B cell (primary cell): ENCODE measurements at regions not wholly inside any gene's neighbourhood (a gene's known extent, or its start where the extent isn't known, plus 50 kb on each side); places are given as distances from the start of the nearest gene placed in this dataset.

Experiments used
- ATAC-seq: fragments of 200-7000 bp; cut with Tn5 transposase; one replicate; pipeline ENCODE4 v1.10.0; 2021; ENCODE audit warnings: low read depth, mild to moderate bottlenecking, moderate number of reproducible peaks, moderate library complexity
- CTCF ChIA-PET: fragments of 350-600 bp; sonication (Branson Sonifier 250); formaldehyde crosslinking; loops from one replicate; lab custom pipeline; 2021; ENCODE audit warnings: antibody characterized with exemption, inconsistent platforms; lab: Charles Lee
- POLR2A ChIA-PET: fragments of 350-600 bp; sonication (Branson Sonifier 250); formaldehyde crosslinking; loops from one replicate; lab custom pipeline; 2021; ENCODE audit warnings: antibody characterized with exemption; lab: Charles Lee
- DNase-seq: peaks from one replicate; pipeline ENCODE4 v3.0.0; 2013
- H2AFZ ChIP-seq: 2 replicates; pipeline ENCODE4 v1.6.1; 2012; ENCODE audit warnings: mild to moderate bottlenecking, low read depth, low read length; ENCODE audit not compliant: insufficient read depth, poor library complexity, severe bottlenecking
- H3K27ac ChIP-seq, 2 donors: 1 replicate in 1 of 2; 2 replicates in 1 of 2; pipeline ENCODE4 v1.5.1; 2012 to 2013; ENCODE audit warnings: low read length in 2 of 2, mild to moderate bottlenecking in 2 of 2, moderate library complexity in 1 of 2
- H3K27me3 ChIP-seq, 4 experiments: fragments of 200-600 bp in 1 of 4; sonication (generic) in 1 of 4; replicated peaks in 1 of 4; 1 replicate in 2 of 4; 2 replicates in 2 of 4; pipeline versions ENCODE4 v1.6.1 to v1.7.0; 2013 to 2016; ENCODE audit warnings: low read length in 3 of 4, mild to moderate bottlenecking in 2 of 4, mixed read lengths in 1 of 4, moderate library complexity in 1 of 4; ENCODE audit not compliant: insufficient read depth in 4 of 4, control insufficient read depth in 3 of 4; ENCODE audit errors: control extremely low read depth in 1 of 4
- H3K36me3 ChIP-seq, 2 experiments: replicated peaks in 1 of 2; 1 replicate in 1 of 2; 2 replicates in 1 of 2; pipeline versions ENCODE4 v1.6.1 to v1.7.1; 2013; ENCODE audit warnings: low read length in 1 of 2; ENCODE audit not compliant: insufficient read depth in 2 of 2, control insufficient read depth in 1 of 2; ENCODE audit errors: control extremely low read depth in 1 of 2, extremely low read depth in 1 of 2
- H3K4me1 ChIP-seq, 2 donors: fragments of 200-600 bp in 1 of 2; sonication (generic) in 1 of 2; 1 replicate in 1 of 2; 2 replicates in 1 of 2; pipeline versions ENCODE4 v1.5.1 to v1.6.1; 2013 to 2017; ENCODE audit warnings: low read length in 2 of 2; ENCODE audit not compliant: control insufficient read depth in 2 of 2, insufficient read depth in 2 of 2
- H3K4me2 ChIP-seq: replicated peaks from 2 replicates; pipeline ENCODE3; 2012; ENCODE audit warnings: mild to moderate bottlenecking, low read depth, low read length; ENCODE audit not compliant: poor library complexity, severe bottlenecking
- H3K4me3 ChIP-seq, 5 experiments: fragments of 200-600 bp in 1 of 5; sonication (generic) in 1 of 5; 1 replicate in 3 of 5; 2 replicates in 2 of 5; pipeline versions ENCODE4 v1.5.1 to v1.7.0; 2011 to 2016; ENCODE audit warnings: low read length in 4 of 5, mild to moderate bottlenecking in 4 of 5, low read depth in 2 of 5, control low read depth in 1 of 5, moderate library complexity in 1 of 5; ENCODE audit not compliant: insufficient read depth in 1 of 5; ENCODE audit errors: control extremely low read depth in 1 of 5, extremely low read depth in 1 of 5
- H3K79me2 ChIP-seq: fragments of 200-600 bp; sonication (generic); one replicate; pipeline ENCODE4 v1.6.0; 2016; ENCODE audit warnings: low read length; ENCODE audit not compliant: control insufficient read depth, insufficient read depth
- H3K9ac ChIP-seq: fragments of 200-600 bp; sonication (generic); 2 replicates; pipeline ENCODE4 v1.6.1; 2017; ENCODE audit warnings: mild to moderate bottlenecking, low read length, moderate library complexity
- H3K9me3 ChIP-seq, 3 donors: one replicate each; pipeline versions ENCODE4 v1.6.1 to v1.7.1; 2013; ENCODE audit warnings: low read length in 2 of 3; ENCODE audit not compliant: control insufficient read depth in 2 of 3, insufficient read depth in 1 of 3; ENCODE audit errors: control extremely low read depth in 1 of 3
- H4K20me1 ChIP-seq: 2 replicates; pipeline ENCODE4 v1.6.0; 2012; ENCODE audit warnings: mild to moderate bottlenecking, low read length; ENCODE audit not compliant: insufficient read depth, control insufficient read depth, poor library complexity, severe bottlenecking
- H3K27ac Mint-ChIP-seq: one replicate; pipeline ENCODE4 v1.8.0; 2021; ENCODE audit warnings: mixed read lengths
- H3K27me3 Mint-ChIP-seq: one replicate; pipeline ENCODE4 v1.8.0; 2021; ENCODE audit warnings: mixed read lengths
- H3K4me1 Mint-ChIP-seq: one replicate; pipeline ENCODE4 v1.8.0; 2021; ENCODE audit warnings: mixed read lengths
- H3K4me3 Mint-ChIP-seq: one replicate; pipeline ENCODE4 v1.8.0; 2021; ENCODE audit warnings: mixed read lengths
- H3K9me3 Mint-ChIP-seq: one replicate; pipeline ENCODE4 v1.8.0; 2022; ENCODE audit warnings: mixed read lengths; ENCODE audit not compliant: insufficient read depth
- EZH2 ChIP-seq: IDR thresholded peaks from 2 replicates; pipeline ENCODE4 v1.6.1; 2012; ENCODE audit warnings: borderline replicate concordance, low read depth, mild to moderate bottlenecking, moderate library complexity, low read length; ENCODE audit not compliant: insufficient read depth, poor library complexity, severe bottlenecking
- WGBS: methylation state at CpG from one replicate; pipeline ENCODE4 v1.1.5; 2013; ENCODE audit warnings: missing lambda C conversion rate; ENCODE audit not compliant: insufficient coverage; 5-methylcytosine and 5-hydroxymethylcytosine counted together
- intact Hi-C: fragments of 100-400 bp; cut with micrococcal nuclease; formaldehyde crosslinking; loops from one replicate; pipeline ENCODE4 v1.10.0; 2022
- TF ChIP-seq, protein P1 (sequence below): fragments of 200-600 bp; IDR thresholded peaks from one replicate; pipeline ENCODE4 v1.8.0; 2022; ENCODE audit warnings: antibody characterized with exemption, mild to moderate bottlenecking

DNA sequence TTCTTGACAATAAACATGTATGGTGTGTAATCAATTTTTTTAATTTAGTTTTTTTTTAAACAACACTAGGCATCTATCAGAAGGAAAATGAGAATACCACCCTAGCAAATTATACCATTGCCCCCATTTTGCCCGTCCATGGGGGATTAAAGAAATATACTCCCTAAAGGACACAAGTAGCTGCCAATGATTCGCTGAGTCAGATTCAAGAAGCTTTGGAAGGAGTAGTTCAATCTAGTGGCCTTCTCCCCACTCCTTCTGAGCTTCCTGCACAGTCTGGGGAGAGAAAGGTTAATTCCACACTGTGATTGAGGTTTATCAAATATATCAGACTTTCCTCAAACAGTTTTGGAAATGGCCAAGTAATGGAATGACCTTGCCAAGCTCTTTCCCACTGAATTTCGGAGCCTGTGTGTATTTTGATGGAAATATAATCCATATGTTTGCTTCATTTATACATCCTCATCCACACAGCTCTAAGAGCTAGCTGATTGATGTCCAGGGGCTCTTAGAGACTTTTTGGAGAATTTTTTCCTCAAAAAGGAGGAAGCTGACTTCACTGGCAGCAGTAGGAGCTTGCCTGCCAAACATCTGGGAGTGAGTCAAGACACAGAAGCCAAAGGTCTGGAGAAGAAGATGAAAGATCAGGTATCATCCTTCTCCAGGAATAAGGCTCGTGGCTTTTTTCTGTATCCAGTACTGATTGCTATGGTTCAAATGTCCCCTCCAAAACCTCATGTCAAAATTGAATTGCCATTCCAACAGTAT lies 478.5 kb upstream of the PROK2 start:
- Histone ChIP-seq H3K27me3 (peaks cover 0 to 14% (median 1%) of the 10 kb centered on the region in 4 experiments), H3K9ac (no peak overlapping the region), H3K4me3 (no peak overlapping the region), H3K9me3 (peaks cover 0 to 12% (median 4%) of the 10 kb centered on the region in 3 donors), H4K20me1 (no peaks in the 10 kb centered on the region), H3K4me1 (peaks cover 40 to 49% of the 10 kb centered on the region in 2 donors), H3K79me2 (no peaks in the 10 kb centered on the region), H2AFZ (no peak overlapping the region), H3K4me2 (no peak overlapping the region), H3K27ac (no peak overlapping the region), H3K36me3 (no peaks in the 10 kb centered on the region)
- Mint-ChIP-seq H3K4me1 (peaks cover 50% of the 10 kb centered on the region), H3K9me3 (peaks cover 3% of the 10 kb centered on the region), H3K27ac (no peak overlapping the region), H3K4me3 (no peak overlapping the region), H3K27me3 (peaks cover 21% of the 10 kb centered on the region)
- TF ChIP-seq, protein P1, sequence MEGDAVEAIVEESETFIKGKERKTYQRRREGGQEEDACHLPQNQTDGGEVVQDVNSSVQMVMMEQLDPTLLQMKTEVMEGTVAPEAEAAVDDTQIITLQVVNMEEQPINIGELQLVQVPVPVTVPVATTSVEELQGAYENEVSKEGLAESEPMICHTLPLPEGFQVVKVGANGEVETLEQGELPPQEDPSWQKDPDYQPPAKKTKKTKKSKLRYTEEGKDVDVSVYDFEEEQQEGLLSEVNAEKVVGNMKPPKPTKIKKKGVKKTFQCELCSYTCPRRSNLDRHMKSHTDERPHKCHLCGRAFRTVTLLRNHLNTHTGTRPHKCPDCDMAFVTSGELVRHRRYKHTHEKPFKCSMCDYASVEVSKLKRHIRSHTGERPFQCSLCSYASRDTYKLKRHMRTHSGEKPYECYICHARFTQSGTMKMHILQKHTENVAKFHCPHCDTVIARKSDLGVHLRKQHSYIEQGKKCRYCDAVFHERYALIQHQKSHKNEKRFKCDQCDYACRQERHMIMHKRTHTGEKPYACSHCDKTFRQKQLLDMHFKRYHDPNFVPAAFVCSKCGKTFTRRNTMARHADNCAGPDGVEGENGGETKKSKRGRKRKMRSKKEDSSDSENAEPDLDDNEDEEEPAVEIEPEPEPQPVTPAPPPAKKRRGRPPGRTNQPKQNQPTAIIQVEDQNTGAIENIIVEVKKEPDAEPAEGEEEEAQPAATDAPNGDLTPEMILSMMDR: no peak
- no peak for TF ChIP-seq EZH2
- no CpG with 5 or more reads among the region's 4 CpGs for WGBS
- intact Hi-C loops: no loop called here
- DNase-seq (no peak), ATAC-seq (no peak)
- ChIA-PET CTCF (interaction anchor here (3.2 kb wide), 1 partner anchor 388 kb away, joined by 8 read pairs; no protein-coding TSS in a partner anchor), POLR2A (no interaction called here)

DNA sequence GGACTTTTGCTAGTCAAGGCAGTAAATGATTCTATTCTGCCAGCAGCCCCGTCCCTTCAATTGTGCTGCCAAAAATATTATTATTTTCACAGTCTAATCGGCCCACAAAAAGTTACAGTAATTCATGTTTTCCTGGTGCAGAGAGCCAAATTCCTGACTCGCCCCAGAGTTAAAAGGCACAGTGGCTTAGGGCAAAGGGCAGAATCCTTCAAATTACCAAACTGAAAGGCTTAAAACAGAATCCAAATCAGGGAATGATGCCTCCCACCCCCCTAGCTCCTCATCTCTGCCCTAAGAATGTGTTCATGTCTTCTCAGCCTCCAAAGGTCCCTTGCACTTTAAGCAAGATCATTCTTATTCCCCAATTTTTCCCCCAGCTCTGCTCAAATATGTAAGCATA lies 477.8 kb upstream of the PROK2 start:
- ATAC-seq: no peak
- 90% methylated on average over 3 of the region's 3 CpGs for WGBS
- no peak overlapping the region for H3K4me2 ChIP-seq
- no peak overlapping the region for H2AFZ ChIP-seq
- peaks cover 50% of the 10 kb centered on the region for H3K4me1 Mint-ChIP-seq
- H4K20me1 ChIP-seq: no peaks in the 10 kb centered on the region
- H3K27ac Mint-ChIP-seq: no peak overlapping the region
- no peaks in the 10 kb centered on the region for H3K79me2 ChIP-seq
- no peak overlapping the region for H3K9ac ChIP-seq
- TF ChIP-seq, protein P1: no peak
- TF ChIP-seq EZH2: no peak
- no peak for DNase-seq
- H3K9me3 ChIP-seq: peaks cover 0 to 18% (median 4%) of the 10 kb centered on the region in 3 donors
- H3K4me3 Mint-ChIP-seq: no peak overlapping the region
- ChIA-PET POLR2A (no interaction called here), CTCF (no interaction called here)
- peaks cover 18% of the 10 kb centered on the region for H3K27me3 Mint-ChIP-seq
- intact Hi-C loops: no loop called here
- peaks cover 3% of the 10 kb centered on the region for H3K9me3 Mint-ChIP-seq
- peaks cover 0 to 14% (median 1%) of the 10 kb centered on the region in 4 experiments for H3K27me3 ChIP-seq
- H3K36me3 ChIP-seq: no peaks in the 10 kb centered on the region
- peaks cover 43 to 53% of the 10 kb centered on the region in 2 donors for H3K4me1 ChIP-seq
- no peak overlapping the region for H3K4me3 ChIP-seq
- H3K27ac ChIP-seq: no peak overlapping the region
